NCI-H524 (cell line): ENCODE measurements at regions not wholly inside any gene's neighbourhood (a gene's known extent, or its start where the extent isn't known, plus 50 kb on each side); places are given as distances from the start of the nearest gene placed in this dataset.
"Not testable (repeated sequence)": the region's sequence is repeated elsewhere in the genome, so short reads cannot be mapped to it uniquely, and the experiment has no call there.

Experiments
- DNase-seq, 2 experiments: peaks; one replicate each; lab custom pipeline; 2025; lab: John Stamatoyannopoulos, UW

DNA sequence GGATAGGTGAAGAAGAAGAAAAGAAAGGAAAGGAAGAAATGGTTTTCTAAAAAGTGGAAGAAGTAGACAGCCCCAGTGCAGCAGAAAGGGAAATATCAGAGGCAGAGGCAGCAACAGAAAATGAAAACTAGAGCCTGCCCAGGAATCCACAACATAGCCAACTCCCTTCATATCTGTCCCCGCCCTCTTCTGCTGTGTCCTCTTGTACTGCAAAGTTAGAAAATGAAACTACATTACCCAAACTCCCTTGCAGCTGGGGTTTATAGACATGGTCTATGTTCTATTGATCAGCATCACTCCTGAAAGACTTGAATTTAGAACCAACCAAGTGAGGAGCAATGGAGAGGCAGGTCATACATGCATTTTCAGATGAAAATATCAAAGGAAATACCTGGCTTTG lies 200.5 kb upstream of the PHACTR1 start:
- DNase-seq, result no peak

DNA sequence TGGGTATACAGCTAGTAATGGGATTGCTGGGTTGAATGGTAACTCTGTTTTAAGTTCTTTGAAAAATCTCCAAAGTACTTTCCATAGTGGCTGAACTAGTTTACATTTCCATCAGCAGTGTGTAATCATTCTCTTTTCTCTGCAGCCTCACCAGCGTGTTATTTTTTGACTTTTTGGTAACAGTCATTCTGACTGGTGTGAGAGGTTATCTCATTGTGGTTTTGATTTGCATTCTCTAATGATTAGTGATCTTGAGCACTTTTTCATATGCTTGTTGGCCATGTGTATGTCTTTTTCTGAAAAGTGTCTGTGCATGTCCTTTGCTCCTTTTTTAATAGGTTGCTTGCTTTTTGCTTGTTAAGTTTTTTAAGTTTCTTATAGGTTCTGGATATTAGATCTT lies 194.2 kb upstream of the PHACTR1 start:
- no peak for DNase-seq

DNA sequence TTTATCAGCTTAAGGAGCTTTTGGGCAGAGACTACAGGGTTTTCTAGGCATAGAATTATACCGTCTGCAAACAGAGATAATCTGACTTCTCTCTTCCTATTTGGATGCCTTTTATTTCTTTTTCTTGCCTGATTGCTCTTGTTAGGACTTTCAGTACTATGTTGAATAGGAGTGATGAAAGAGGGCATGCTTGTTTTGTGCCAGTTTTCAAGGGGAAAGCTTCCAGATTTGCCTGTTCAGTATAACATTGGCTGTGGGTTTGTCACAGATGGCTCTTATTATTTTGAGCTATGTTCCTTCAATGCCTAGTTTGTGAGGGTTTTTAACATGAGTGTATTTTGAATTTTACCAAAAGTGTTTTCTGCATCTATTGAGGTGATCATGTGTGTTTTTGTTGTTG lies 192.8 kb upstream of the PHACTR1 start:
- no peak for DNase-seq

DNA sequence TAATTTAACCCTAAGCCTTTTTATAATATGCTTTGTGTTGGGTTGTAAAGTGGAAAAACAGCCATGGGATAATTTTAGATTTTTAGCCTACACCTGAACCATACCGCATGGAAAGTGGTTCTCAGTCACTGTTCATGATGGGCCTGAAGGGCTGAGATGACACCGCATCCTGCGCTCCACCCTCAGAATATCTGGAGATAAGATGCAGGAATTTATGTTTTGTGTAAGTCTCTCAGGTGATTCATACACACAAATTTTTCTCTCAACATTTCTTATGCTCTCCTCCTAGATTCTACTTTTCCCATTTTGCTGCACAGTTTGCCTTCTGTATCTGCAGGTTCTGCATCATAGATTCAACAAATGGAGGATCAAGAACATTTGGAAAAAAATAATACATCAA lies 191.3 kb upstream of the PHACTR1 start:
- DNase-seq, result no peak

DNA sequence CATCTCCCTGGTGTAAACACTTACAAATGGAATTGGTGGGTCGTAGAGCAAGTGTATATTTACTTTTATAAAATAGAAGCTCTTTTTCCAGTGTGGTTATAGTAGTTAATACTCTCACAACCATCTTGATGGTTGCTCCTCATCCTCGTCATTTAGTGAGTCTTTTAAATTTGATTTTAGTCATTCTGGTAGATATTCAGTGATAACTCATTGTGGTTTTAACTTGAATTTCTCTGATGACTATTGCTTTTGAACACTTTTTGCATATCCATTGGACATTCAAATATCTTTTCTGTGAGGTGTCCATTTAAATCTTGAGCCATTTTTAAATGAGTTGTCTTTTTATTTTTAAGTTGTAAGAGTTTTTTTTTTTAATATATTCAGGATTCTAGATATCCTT lies 189.2 kb upstream of the PHACTR1 start:
- no peak for DNase-seq

DNA sequence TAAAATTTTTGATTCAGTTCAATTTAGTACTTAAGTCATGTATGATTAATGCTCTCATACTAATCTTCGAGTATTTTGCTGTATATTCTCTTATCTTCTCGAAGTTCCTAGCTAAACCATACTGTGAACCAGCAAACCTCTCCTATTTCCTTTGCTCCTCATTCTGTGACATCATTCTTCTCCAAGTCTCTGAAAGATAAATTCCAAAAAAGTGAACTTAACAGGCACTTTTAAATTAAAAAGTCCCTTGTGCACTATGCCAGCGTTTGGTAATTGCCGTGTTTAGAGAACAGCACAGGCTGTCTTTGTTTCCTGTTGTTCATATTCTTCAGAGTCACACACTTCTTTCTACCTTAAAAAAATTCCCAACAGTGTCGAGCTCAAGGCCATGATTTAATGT lies 188.4 kb upstream of the PHACTR1 start:
- DNase-seq, result no peak

DNA sequence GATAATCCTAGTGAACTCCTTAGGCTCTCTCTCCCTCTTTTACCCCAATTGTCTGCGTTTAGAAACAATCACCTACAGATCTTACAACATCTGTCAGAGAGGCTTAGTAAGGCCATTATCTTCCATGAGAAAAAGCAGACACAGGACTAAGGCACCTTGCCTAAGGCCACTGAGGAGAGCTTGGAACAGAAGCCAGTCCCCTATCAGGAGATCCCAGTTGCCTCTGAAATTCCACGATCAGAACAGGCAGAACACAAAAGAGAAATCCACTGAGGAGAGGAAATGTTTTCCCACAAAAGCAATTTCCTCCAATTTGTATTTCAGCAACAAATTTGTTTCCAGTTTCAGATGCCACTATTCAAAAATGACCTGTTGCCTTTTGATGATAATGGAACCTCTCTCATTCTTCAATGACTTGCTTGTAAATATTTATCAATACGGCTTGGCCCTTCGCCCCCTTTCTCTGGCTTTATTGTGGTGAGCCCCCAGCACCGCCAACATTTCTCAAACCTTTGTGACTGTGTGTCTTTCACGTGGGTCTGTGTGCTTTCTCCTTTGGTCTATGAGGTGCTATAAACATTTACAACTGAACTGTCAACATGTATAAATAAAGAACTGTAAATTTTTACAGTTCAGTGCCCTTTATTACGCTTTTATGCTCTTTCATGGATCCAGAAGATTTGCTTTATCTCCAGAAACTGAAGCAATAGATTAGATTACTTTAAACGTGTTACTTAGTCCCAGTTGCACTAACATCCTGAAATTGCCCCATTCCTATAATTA lies 187.8 kb upstream of the PHACTR1 start:
- DNase-seq, result peak in 1 of 2 experiments; percentile 24

DNA sequence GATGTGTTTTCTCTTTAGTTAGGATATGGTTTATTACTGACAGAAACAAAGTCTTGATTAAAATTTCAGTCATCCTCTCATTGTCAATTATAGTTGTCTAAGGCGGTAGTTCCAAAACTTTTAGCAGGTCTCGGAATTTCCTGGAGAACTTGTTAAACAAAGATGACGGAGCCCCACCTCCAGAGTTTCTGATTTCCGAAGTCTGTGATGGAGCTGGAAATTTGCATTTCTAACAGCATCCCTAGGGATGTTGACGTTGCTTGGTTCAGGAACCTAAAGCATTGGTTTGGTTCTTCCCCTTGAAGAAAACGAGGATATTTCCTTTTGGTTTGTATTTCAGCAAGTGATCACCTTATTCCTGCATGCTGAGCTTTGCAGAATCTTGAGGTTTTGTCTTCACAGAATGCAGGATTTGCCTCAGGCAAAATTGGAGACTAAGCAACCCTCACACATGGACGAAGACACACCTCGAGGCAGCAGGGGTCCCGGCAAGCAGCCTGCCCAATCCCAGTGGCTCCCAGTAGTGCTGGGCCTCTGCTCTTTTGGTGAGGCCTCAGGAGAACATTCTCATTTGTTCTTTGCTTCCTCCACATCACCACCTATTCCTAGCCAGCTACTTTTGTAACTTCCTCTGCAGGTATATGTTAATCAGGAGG lies 187.1 kb upstream of the PHACTR1 start:
- no peak for DNase-seq

DNA sequence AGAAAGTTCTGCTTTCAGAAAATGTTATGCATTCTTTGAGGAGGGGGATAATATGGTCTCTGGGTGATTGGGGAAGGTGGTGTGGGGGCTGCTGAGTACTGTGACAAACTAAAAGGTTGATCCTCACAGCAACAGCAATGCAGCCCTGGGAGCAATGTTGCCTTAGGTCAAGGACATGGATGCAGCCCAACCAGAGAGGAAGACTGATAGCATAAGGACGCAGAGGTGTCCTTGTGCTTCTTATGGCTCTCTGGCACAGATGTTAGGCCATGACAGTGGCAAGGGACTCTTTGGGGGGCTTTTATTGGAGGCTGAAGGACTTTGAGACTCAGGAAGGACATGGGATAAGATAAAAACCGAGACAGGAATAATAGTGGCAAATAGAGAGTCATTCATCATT lies 186.2 kb upstream of the PHACTR1 start:
- DNase-seq, result no peak

DNA sequence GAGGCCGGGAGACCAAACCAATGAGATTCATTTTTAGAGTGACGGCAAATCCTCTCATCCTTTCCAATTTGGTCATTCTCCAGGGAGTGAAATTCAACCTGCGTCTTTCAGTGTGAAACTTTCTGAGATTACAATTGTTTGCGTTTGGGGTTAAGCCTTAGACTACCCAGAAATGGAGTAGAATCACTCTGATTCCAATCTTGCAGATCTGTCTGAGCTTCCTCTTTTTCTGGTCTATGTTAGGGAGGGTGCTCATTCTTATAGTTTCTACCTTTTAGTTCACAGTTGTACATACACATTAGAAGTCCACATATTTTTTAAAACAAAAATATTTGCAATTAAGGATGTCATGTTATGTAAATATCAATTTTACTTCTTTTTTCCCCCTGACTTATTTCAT lies 183.0 kb upstream of the PHACTR1 start:
- no peak for DNase-seq

DNA sequence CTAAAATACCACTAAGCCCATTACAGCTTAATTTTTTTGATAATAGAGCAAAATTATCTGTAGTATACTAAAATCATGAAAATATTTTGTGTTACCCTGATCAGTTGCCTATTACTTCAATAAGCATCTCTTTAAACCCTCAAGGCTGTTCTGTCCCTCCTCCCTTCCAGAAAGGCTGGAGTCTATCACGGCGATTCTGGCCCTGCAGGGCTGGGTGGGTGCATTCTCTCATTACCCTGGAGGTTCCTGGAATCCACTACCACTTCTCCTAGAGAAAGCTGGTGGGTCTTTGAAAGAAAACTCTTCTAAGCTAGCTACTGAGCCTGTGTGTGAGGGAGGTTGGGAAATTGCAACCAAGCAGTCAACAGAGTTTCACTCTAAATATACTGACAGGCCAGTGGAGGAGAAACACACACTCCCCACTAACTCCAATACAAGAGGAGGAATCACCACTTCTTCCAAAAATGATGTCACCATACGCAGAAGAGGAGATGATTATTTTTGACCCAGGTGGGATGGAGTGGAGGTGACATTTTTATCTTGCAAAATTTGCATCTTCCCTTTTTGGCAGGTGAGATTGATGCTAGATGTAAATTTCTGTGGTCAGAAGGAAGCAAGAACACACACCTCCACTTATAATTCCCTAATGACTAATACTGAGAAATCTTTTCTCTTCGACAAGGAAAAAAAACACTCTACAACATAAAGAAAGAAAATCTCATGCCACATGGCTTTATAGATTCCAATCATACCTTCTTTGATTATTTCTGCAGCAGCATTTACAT lies 182.3 kb upstream of the PHACTR1 start:
- DNase-seq, result no peak

DNA sequence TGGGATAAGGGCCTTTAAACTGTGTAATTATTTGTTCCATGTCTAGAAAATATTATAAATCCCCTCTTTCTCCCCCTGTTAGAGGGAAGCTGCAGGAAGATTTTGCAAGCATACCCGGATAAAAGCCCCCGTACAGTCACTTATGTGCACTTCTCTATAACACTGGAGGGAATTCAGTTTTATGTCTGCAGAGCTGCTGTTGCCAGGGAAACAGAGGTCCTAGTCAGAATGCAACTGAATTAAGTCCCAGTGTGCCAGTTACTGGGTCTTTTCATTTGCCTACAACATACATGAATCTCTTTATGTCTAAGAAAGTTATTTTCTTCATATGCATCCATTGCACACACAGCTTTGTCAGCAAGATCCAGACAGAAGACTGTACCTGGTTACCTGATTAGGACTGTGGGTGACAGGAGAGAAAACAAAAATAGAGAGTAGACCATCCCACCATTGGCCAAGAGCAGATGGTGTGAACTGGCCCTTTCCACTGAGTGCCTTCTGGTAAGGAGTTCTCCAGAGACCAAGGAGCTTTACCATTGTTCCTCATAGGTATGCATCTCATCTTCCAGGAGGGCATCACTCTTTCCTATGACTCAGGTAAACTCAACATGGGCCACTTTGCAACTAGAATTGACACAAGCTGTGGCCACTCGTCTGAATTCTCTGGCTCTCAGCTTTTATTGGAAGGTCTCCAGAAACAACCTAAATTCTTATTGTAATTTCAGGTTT lies 180.8 kb upstream of the PHACTR1 start:
- no peak for DNase-seq

DNA sequence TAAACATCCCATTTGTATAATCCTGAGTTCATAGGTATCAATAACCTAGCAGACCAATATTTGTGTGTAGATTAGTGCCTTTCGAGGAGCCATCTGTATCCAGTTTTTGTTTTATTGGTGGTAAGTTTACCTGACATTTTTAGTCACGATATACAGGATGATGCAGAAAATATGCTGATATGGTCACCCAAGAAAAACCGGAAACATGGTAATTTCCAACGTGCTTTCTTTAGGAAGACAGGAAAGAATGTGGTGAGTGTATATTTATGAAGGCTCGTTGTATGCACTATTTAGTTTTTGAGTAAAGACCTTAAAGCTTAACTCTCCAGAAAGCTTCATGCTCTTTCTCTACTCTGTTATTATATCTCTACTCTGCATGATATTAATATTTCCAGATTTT lies 180.2 kb upstream of the PHACTR1 start:
- DNase-seq, result no peak

DNA sequence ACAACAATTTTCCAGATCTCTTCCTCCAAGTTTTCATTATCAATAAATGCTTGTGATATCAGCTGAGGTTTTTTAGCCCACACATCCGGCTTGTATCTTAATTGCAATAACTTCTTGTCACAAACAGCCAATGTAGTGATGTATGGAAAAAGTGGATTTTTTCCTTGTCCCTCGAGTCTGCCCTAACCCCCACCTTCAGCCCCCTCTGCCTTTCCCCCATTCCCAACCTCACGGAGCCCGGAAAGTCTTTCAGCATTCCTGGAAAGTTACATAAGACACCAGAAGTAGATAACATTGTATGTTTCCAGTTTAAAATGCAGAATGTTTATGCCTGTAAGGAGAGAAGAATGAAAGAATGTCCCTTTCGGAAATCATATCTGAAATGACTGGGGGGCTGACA lies 179.2 kb upstream of the PHACTR1 start:
- no peak for DNase-seq

DNA sequence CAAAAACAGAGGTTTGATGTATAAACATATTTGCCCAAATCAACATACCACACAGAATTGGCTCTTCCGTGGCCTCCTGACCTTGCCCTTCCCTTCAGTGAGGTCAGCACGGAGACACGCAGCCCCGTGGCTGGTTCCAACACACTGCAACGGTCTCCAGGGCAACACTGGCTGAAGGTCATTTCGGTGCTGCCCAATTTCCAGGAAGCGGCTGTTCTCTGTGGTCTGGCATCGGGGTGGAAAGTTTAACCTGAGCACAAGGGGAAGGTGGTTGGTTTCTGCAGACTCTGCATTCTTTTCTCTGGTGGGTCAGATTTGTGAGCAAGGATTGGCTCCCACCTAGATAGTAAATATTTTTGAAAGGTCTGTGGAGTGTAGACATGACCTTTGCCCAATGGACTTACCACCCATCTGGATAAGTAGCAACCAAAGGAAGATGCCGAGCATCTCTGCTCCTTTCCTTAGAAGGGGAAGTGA lies 177.6 kb upstream of the PHACTR1 start:
- DNase-seq, result no peak

DNA sequence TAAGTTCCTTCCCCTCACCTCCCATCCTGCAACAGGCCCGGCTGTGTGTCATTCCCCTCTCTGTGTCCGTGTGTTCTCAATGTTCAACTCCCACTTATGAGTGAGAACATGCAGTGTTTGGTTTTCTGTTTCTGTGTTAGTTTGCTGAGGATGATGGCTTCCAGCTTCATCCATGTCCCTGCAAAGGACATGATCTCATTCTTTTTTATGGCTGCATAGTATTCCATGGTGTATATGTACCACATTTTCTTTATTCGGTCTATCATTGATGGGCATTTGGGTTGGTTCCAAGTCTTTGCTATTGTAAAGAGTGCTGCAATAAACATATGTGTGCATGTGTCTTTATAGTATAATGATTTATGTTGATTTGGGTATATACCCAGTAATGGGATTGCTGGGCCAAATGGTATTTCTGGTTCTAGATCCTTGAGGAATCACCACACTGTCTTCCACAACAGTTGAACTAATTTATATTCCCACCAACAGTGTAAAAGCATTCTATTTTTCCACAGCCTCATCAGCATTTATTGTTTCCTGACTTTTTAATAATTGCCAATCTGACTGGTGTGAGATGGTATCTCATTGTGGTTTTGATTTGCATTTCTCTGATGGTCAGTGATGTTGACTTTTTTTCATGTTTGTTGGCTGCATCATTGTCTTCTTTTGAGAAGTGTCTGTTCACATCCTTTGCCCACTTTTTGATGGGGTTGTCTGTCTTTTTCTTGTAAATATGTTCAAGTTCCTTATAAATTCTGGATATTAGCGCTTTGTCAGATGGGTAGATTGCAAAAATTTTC lies 174.1 kb upstream of the PHACTR1 start:
- DNase-seq, result not testable (repeated sequence)

DNA sequence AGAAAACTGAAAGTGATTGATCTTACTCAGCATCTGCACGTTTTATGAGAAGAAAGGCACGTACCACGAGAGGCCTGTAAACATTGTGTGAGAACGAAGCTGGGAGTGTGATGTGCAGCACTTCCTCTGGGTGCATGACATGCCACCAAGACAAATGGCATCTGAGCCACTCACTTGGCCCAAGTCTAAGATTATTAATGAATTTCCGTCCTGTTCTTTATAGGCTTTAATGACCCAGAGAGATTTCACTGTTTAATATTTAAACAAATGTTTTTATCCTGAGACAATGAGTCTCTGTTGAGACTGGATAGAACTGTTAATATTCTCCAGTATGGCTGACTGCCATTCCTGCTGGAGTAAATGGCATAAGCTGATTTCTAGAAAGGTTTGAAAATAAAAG lies 172.6 kb upstream of the PHACTR1 start:
- DNase-seq, result no peak

DNA sequence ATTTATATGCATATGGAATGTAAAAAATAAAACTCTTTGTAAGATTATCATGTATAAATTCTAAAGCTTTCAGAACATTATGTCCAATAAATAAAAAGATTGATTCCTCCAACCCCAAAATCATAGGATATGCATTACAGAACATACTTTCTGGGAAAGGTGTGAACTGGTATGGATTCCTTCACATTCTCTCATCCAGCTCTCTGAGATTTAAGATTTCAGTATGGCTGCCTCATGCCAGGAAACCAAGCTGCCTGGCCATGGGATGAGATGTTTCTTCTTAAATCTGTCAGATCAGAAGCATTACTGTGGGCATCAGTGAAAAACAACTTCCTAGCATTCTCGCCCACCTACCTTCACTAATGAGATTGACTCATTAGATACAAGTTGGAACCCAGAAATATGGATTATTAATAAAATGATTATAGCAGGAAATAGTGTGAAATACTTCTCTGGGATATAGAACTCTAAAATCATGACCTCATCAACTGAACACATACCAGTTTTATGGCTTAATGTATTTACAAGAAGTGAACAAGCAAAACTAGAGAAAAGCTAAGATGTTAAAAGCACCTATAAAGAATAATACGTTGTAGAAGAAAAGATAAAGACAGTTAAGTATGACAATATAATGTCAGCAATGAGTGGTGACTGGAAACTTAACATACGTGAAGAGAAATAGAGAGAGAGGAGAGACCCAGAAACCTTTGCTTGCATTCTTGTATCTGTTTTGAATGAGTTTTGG lies 171.6 kb upstream of the PHACTR1 start:
- DNase-seq, result no peak

DNA sequence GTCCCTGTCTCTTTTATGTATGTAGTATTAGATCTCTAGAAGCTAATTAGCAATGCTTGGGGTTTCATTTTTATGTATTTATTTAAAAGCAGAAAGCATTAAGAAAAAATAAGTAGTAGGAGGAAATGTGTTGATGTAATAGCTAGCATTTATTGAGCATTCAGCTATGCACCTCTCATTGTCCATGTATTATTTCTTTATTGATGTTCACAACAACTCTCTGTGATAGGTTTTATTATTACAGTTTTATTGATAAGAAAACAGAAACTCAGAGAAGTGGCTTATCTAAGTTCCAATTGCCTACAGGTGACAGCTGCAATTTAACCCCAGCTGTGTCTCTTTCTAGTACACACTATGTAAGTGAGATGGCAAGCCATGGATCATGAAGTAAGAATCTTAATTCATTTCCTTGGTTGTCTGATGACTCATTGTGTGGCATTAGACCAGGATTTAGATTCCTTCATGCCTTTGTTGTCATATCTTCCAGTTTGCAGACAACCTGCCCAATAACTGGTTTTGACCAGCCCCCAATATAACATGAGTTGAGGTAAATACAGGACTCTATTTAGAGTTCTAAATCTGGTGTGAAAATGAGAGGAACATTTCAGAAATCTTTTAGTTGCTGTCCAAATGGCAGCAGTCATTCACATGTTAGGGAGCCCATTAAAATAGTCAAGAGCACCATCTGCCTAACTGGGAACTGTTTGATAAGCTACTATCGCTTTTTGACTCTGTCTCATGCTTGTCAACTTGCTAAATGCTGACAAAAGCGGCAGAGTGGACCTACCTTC lies 170.8 kb upstream of the PHACTR1 start:
- no peak for DNase-seq
